PC-3 (cell line): ENCODE measurements at regions not wholly inside any gene's neighbourhood (a gene's known extent, or its start where the extent isn't known, plus 50 kb on each side); places are given as distances from the start of the nearest gene placed in this dataset.

Source experiments
- CTCF ChIP-seq: fragments of 300-600 bp; sonication (generic); conservative IDR thresholded peaks from 2 replicates; pipeline ENCODE4 v1.5.1; 2017; ENCODE audit warnings: antibody characterized with exemption, low read depth, mild to moderate bottlenecking, low read length
- EZH2 ChIP-seq: fragments of 300-600 bp; sonication (generic); IDR thresholded peaks from one replicate; pipeline ENCODE4 v1.6.1; 2017; ENCODE audit warnings: antibody characterized with exemption, mild to moderate bottlenecking, low read length; ENCODE audit not compliant: unreplicated experiment
- EZH2phosphoT487 ChIP-seq: fragments of 300-600 bp; sonication (generic); IDR thresholded peaks from 2 replicates; pipeline ENCODE4 v1.6.1; 2018; ENCODE audit warnings: mild to moderate bottlenecking, antibody characterized with exemption, low read length, borderline replicate concordance

- TF ChIP-seq CTCF (no peak), EZH2phosphoT487 (no peak), EZH2 (no peak)
Measured at GRCh38 chr3:159559771-159560170, 428.9 kb upstream of the IL12A start.
